ENCODE measurements at regions not wholly inside any gene's neighbourhood (a gene's known extent, or its start where the extent isn't known, plus 50 kb on each side); places are given as distances from the start of the nearest gene placed in this dataset.

DNA sequence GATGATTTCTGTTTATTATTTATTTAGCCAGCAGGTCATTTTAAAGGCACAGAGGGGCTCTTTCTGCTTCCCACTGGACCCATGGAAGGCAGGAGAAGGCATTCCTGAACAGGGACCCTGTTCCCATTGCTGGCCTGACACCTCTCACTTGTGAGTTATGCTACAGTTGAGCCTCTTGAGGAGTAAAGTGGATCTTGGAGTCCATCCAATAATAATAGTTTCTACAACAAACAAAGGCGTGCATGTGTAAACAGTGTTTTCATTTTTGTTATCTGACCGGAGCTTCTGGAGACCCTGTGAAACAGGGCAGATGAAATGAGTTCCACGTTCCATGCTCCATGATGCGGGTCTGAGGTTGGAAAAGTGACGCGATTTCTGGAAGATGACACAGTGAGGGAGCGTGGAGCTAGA is 127.3 kb upstream of the HABP2 start:
- TF ChIP-seq JUND (IDR thresholded peaks at IDR 0.05; ENCODE audit: low read depth): no peak
- in situ Hi-C loops (cut with HindIII; ENCODE audit: low pct_unique_long_range_greater_than_20kb, low sequenced_read_pairs): no loop called here
- DNase-seq (ENCODE audit: low read depth in 1 of 2, low spot score in 1 of 2): peak in 1 of 2 experiments; percentile 45

DNA sequence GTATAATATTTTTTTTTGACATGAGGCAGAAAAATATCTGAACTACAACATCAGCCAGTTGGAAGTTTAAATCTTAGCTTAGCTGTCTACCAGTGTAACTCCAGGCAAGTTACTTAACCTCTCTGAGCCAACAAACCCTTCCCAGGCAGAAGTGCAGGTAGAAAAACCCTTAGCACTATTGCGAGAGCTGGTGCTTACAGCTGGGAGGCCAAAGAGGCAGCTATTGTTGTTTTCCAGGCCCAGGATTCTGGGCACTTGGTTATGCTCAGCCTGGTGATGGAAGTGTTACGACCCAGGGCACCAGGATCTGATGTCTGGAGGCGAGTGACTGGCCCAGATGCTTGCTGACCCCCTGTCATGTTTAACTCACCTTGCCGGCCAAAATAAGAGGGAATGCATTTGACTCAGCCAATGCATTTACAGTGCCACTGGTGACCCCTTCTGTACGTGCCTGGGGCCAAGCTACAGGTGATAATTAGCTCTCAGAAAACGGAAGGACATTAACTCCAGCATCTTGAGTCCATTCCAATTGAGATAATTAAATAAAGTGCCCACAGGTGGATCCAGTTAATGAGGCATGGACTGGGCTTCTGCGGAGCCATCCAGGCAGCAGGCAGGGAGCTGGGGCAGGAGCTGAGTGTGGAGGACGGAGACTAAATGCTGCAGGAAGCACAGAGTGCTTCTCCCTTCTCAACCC is 126.5 kb upstream of the HABP2 start:
- in situ Hi-C loops (cut with HindIII; ENCODE audit: low pct_unique_long_range_greater_than_20kb, low sequenced_read_pairs): no loop called here
- DNase-seq (ENCODE audit: low read depth in 1 of 2, low spot score in 1 of 2): peak in 1 of 2 experiments; percentile 30
- no peak for TF ChIP-seq JUND (IDR thresholded peaks at IDR 0.05; ENCODE audit: low read depth)

DNA sequence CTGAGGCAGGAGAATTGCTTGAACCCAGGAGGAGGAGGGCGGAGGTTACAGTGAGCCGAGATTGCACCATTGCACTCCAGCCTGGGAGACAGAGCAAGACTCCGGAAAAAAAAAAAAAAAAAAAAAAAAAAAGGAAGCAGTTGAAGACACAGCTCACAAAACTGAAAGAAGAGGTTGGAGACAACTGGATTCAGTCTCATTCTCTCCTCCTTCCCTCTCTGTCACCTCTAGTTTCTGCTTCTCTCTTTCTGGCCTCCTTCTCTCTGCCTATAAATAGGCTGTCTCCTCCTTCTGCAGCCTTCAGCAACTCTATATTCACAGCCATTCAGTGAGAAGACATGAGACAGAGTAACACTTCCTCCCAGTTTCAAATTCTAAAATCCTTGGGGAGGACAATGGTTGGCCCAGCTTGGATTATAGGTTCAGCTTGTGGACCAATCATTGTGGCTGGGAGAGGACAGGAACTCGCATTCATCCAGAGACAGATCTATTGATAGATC is 125.6 kb upstream of the HABP2 start:
- DNase-seq (ENCODE audit: low read depth in 1 of 2, low spot score in 1 of 2): no peak

DNA sequence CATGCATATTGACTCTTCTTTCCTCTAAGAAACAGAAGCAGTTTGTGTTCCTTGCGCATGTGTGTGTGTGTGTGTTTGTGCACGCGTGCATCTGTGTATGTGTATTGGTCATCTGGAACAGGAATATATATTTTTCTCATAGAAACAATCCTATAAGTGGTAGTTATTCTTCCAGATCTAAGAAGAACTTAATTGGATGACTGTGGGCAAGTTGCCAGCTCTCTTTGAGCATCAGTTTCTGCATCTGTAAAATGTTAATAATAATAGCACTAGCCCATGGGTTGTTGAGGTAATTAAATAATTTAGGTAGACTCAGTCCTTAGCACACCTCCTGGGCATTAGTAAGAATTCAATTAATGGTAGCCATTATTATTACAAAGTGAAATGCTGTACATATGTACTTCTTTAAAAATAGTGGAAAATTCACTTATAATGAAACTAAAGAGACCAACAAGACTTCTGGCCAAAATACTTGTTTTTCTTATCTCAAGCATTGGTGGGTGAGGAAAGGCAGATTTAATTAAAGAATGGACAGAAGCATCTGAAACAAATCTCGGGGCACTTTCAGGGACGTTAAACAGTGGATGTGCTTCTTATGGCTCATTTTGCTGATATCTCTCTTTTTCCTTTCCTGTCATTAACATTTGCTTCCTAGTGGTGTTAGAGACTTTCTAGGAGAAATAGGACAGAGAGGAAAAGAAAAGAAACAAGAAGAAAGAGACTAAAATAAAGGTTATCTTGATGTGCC is 124.9 kb upstream of the HABP2 start:
- no peak for DNase-seq (ENCODE audit: low read depth in 1 of 2, low spot score in 1 of 2)
- in situ Hi-C loops (cut with HindIII; ENCODE audit: low pct_unique_long_range_greater_than_20kb, low sequenced_read_pairs): no loop called here

More for the DNA sequence above, 125.6 kb upstream of the HABP2 start:
- TF ChIP-seq JUND (IDR thresholded peaks at IDR 0.05; ENCODE audit: low read depth): no peak
- in situ Hi-C loops (cut with HindIII; ENCODE audit: low pct_unique_long_range_greater_than_20kb, low sequenced_read_pairs): no loop called here

DNA sequence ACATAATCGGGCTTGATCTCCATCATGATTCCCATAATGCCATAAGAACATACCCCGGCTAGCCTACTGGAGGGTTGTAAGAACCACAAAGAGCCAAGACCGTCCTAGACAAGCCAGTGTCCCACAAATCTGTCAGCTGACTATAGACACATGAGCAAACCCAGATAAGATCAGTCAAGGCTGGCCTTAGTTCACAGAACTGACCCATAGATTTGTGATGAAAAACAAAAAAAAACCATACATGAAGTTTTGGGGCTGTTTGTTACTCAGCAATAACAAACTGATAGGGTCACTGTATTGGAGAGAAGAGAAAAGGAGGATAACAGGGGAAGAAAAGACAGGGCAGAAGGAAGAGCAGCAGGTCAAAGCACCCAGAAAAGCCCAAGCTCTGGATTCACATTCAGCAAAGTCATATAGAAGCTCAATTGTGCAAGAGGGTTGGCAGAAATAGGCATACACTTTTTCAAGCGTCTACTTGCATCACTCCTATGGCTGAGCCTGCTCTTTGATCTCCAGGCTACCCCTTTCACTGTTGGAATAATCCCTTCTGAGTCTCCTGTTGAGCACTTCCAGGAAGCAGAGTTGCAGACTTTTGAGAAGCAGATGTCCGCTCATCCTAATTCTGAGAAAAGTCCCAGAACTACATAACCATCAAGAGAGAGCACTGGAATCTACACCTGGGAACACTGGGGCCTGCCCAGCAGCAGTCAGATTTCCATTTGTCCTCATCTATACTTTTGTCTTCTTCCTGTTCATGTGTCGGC is 122.0 kb upstream of the HABP2 start:
- no peak for DNase-seq (ENCODE audit: low read depth in 1 of 2, low spot score in 1 of 2)
- in situ Hi-C loops (cut with HindIII; ENCODE audit: low pct_unique_long_range_greater_than_20kb, low sequenced_read_pairs): no loop called here
- TF ChIP-seq JUND (IDR thresholded peaks at IDR 0.05; ENCODE audit: low read depth): no peak

More for the DNA sequence above, 124.9 kb upstream of the HABP2 start:
- TF ChIP-seq JUND (IDR thresholded peaks at IDR 0.05; ENCODE audit: low read depth): no peak

DNA sequence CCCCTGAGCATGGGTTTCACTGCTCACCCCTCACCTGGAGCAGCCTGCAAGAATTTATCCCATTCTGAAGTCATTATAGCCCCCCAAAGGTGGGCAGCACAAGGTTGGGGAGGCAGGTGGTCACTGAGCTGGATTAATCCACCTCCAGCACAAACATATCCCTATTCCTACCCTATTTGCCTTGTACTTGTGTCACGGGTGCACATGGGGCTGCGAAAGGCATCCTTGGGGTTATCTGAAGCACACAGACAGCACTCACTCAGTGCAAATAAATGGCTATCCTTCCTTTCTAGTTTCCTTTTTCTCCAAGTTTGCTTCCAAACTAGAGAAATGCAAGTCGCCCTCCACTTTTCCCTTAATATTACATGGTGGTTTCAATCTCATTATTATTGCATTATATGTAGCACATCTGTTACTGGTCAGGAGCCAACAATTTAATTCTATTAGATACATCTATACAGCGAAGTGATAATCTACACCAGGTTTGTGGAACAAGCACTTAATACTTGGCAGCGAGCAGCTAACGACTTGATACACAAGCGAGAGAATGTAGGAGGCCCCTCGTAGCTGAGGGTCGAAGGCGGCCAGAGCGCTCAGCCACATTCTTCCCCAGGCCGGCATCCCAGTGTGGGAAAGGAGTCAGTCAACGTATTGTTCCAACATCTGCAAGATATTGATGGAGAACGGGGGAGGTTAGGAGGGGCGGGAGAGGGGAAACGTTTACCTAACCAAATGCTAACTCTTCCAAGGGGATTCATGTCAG is 121.3 kb upstream of the HABP2 start:
- DNase-seq (ENCODE audit: low read depth in 1 of 2, low spot score in 1 of 2): no peak
- in situ Hi-C loops (cut with HindIII; ENCODE audit: low pct_unique_long_range_greater_than_20kb, low sequenced_read_pairs): no loop called here
- TF ChIP-seq JUND (IDR thresholded peaks at IDR 0.05; ENCODE audit: low read depth): no peak

DNA sequence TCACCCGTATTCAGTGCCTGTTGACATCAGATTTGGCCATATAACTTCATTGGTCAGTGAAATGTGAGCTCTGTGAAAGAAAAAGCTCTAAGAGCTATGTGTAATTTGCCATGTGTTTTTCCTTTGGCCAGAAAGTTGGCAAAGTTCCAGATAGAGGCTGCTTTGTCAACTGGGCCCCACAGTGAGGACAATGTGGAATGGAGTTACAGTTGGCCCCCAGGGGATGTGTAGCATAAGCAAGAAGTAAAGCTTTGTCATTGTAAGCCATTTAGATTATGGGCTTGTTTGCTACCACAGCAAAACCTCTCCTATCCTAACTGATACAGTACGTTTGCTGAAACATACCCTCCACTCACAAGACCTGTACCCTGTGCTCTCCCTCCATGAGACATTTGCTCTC is 119.1 kb upstream of the HABP2 start:
- in situ Hi-C loops (cut with HindIII; ENCODE audit: low pct_unique_long_range_greater_than_20kb, low sequenced_read_pairs): no loop called here
- no peak for TF ChIP-seq JUND (IDR thresholded peaks at IDR 0.05; ENCODE audit: low read depth)
- DNase-seq (ENCODE audit: low read depth in 1 of 2, low spot score in 1 of 2): peak in 1 of 2 experiments; percentile 52

DNA sequence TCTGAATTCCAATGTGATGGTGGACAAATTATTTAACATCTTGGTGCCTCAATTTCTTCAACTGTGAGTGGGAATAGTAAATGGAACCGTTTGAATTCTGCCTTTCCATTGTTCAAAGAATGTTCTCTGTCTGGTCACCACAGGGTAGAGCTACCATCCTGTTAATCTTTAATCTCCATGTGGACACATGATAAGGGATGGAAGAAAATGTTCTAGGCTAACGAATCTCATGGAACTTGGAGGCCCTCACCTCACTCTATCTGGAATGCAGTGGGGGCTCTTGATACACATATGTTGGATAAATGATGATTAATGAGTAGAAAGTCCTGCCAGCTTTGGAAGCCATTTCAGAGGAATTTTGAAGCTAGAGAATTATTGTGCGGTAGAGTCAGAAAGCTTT is 118.5 kb upstream of the HABP2 start:
- TF ChIP-seq JUND (IDR thresholded peaks at IDR 0.05; ENCODE audit: low read depth): no peak
- DNase-seq (ENCODE audit: low read depth in 1 of 2, low spot score in 1 of 2): no peak
- in situ Hi-C loops (cut with HindIII; ENCODE audit: low pct_unique_long_range_greater_than_20kb, low sequenced_read_pairs): no loop called here

DNA sequence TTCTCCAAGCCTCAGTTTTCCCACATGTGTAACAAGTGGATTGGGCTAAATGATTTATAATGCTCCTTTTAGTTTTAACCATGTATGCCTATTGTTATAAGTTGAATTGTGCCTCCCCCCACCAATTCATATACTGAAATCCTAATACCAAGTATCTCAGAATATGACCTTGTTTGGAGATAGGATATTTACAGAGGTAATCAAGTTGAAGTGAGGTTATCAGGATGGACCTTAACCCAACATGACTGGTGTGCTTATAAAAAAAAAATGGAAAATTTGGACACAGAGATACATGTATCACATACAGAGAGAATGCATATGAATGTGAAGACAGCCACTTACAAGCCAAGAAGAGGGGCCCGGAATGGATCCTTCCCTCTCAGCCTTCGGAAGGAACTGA is 117.9 kb upstream of the HABP2 start:
- no peak for TF ChIP-seq JUND (IDR thresholded peaks at IDR 0.05; ENCODE audit: low read depth)
- in situ Hi-C loops (cut with HindIII; ENCODE audit: low pct_unique_long_range_greater_than_20kb, low sequenced_read_pairs): no loop called here
- DNase-seq (ENCODE audit: low read depth in 1 of 2, low spot score in 1 of 2): no peak

DNA sequence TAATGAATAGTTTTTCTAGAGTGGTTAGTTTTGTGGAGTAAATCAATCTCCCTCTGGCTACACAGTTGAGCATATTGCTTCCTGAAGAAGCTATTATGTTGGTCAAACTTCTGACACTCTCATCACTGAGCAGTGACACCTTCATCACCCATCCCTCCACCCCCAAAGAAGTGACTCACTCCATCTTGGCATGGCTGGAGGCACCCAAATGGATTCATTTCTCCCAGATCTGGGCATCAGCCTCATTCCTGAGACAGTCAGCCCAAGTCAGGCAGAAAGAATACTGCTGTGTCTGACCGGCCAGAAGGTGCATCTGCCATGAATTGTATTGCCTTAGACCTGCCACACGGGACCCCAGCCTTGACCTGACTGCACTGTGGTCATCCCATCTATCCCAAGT is 117.0 kb upstream of the HABP2 start:
- in situ Hi-C loops (cut with HindIII; ENCODE audit: low pct_unique_long_range_greater_than_20kb, low sequenced_read_pairs): no loop called here
- no peak for TF ChIP-seq JUND (IDR thresholded peaks at IDR 0.05; ENCODE audit: low read depth)
- no peak for DNase-seq (ENCODE audit: low read depth in 1 of 2, low spot score in 1 of 2)

DNA sequence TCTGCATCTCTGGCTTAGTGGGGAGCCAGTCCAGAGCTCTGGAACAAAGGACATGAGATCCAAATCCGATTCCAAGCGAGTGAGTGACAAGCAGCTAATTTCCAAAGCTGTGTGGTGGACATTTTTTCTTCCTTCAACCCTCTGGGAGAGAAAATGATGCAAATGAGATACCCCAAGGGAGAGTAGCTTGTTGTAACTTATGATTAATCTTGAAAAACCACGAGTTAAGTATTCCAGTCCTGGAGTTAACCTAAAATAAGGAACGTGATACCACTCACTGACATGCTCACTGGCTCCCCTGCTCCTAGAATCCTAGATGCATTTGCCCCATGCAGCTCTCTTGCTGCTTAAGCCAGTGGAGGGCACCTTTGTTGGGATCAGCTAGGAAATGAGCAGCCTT is 116.0 kb upstream of the HABP2 start:
- no peak for DNase-seq (ENCODE audit: low read depth in 1 of 2, low spot score in 1 of 2)
- in situ Hi-C loops (cut with HindIII; ENCODE audit: low pct_unique_long_range_greater_than_20kb, low sequenced_read_pairs): no loop called here
- TF ChIP-seq JUND (IDR thresholded peaks at IDR 0.05; ENCODE audit: low read depth): no peak

DNA sequence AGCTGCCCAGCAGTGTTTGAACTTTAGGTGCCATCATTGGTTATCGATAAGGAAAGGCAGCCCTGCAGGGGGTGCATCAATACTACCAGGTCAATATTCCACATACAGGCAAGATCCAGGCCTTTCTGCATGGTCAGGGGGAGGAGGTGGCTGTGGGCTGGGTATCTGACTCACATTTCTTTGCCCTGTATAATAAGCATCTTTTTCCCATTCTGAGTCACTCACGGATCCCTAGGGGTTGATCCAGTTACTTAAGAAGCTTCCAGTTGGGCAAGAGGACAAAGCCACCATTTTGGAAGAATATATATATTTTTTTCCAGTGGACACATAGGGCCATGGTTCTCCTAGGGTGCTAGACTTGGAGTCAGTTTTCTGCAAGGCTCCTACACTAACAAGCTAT is 114.2 kb upstream of the HABP2 start:
- DNase-seq (ENCODE audit: low read depth in 1 of 2, low spot score in 1 of 2): no peak
- TF ChIP-seq JUND (IDR thresholded peaks at IDR 0.05; ENCODE audit: low read depth): no peak

More for the DNA sequence above, 114.2 kb upstream of the HABP2 start:
- in situ Hi-C loops (cut with HindIII; ENCODE audit: low pct_unique_long_range_greater_than_20kb, low sequenced_read_pairs): no loop called here
